ENCODE measurements at regions not wholly inside any gene's neighbourhood (a gene's known extent, or its start where the extent isn't known, plus 50 kb on each side); places are given as distances from the start of the nearest gene placed in this dataset.

GRCh38 chrX:68938244-68939004 is 109.6 kb downstream of the EFNB1 start:
- no peak for TF ChIP-seq CTCF (conservative IDR thresholded peaks at IDR 0.05; ENCODE audit: low read depth, low read length)
- no peak for TF ChIP-seq BHLHE40 (IDR thresholded peaks at IDR 0.05; ENCODE audit: low read depth, low read length)
- no peak for TF ChIP-seq POLR2A (IDR thresholded peaks at IDR 0.05; ENCODE audit: low read depth, low read length)
- TF ChIP-seq RAD21 (IDR thresholded peaks at IDR 0.05; ENCODE audit: low read length): no peak
- no peak for TF ChIP-seq SMC3 (IDR thresholded peaks at IDR 0.05; ENCODE audit: low read depth, low read length)
- no peak for TF ChIP-seq MXI1 (IDR thresholded peaks at IDR 0.05; ENCODE audit: borderline replicate concordance, low read depth, low read length)
- no peak for TF ChIP-seq USF2 (IDR thresholded peaks at IDR 0.05; ENCODE audit: low read depth, low read length)
- TF ChIP-seq MAFK (IDR thresholded peaks at IDR 0.05; ENCODE audit: low read depth, low read length): no peak
- no peak for TF ChIP-seq NFE2L2 (IDR thresholded peaks at IDR 0.05; ENCODE audit: low read depth, low read length)
- TF ChIP-seq CHD1 (IDR thresholded peaks at IDR 0.05; ENCODE audit: low read depth, low read length): no peak
- no peak for TF ChIP-seq RFX5 (IDR thresholded peaks at IDR 0.05; ENCODE audit: low read depth, low read length)
- no peak for TF ChIP-seq RCOR1 (IDR thresholded peaks at IDR 0.05; ENCODE audit: insufficient replicate concordance, low read length)
- TF ChIP-seq CEBPB (IDR thresholded peaks at IDR 0.05; ENCODE audit: low read depth, low read length): no peak
- TF ChIP-seq MAZ (IDR thresholded peaks at IDR 0.05; ENCODE audit: borderline replicate concordance, low read depth, low read length): peak; percentile 32; the same call in 1 of the 2 replicates

Measured in IMR-90 (cell line).